Astrocyte of the cerebellum (primary cell): ENCODE measurements at regions not wholly inside any gene's neighbourhood (a gene's known extent, or its start where the extent isn't known, plus 50 kb on each side); places are given as distances from the start of the nearest gene placed in this dataset.

Source experiments
- DNase-seq: peaks from one replicate; pipeline ENCODE4 v3.0.0-alpha.2; 2011; ENCODE audit warnings: low read depth
- H3K4me3 ChIP-seq: 2 replicates; pipeline ENCODE4 v1.5.1; 2011; ENCODE audit warnings: mild to moderate bottlenecking, low read depth, low read length, moderate library complexity
- CTCF ChIP-seq: IDR thresholded peaks from 2 replicates; pipeline ENCODE4 v1.5.1; 2012; ENCODE audit warnings: low read length, low read depth, moderate library complexity, mild to moderate bottlenecking; ENCODE audit errors: missing control alignments
- in situ Hi-C: cut with HindIII; loops from 2 replicates; pipeline ENCODE4 v1.10.0; 2017; ENCODE audit warnings: low sequenced_read_pairs

GRCh38 chr4:136458326-136458725, 1074.0 kb downstream of the PCDH18 start:
- in situ Hi-C loops = no loop called here
- H3K4me3 ChIP-seq = no peak overlapping the region
- no peak for TF ChIP-seq CTCF
- no peak for DNase-seq

DNA sequence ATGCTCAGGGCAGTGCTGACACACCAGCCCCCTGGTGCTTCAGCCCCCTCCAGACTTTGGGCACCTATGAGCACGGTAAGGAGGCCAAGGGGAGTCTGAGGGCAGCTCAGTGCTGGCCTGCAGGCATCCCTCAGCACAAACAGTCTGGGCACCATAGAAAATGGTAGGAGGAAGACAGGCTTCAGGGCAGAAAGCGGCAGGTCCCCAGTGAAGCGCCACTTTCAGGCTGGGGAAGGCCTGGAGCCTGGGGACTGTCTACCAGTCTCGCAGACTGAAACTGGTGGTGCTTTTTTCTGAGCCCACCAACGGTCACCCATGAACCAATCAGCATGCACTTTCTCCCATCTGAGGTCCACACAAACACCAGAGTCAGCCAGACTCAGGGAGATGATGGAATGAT, 1074.7 kb downstream of the PCDH18 start:
- no peak overlapping the region for H3K4me3 ChIP-seq
- DNase-seq = no peak
- in situ Hi-C loops = no loop called here
- TF ChIP-seq CTCF = no peak

DNA sequence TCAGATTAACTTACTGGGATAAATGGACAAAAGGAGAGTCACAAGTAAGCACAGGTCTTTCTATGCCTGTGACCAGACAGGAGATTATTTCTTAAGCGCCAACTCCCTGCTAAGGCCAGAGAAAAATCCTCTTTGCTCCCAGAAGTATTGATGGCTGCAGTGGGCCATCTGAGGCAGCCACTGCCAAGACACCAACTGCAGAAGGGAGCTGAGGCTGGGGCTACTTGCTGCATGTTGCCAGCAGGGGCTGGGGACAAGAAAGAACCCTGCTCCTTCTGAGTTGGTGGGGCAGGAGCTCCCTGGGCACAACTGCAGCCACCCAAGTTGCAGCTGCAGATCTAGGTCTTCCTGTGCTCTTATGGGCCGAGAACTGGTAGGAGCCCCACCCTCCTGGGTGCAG, 1075.3 kb downstream of the PCDH18 start:
- in situ Hi-C loops = no loop called here
- TF ChIP-seq CTCF = no peak
- DNase-seq = no peak
- H3K4me3 ChIP-seq = no peak overlapping the region

- DNase-seq = no peak
- in situ Hi-C loops = no loop called here
- no peak for TF ChIP-seq CTCF
- H3K4me3 ChIP-seq = no peak overlapping the region
Measured at GRCh38 chr4:136443006-136443405, 1089.3 kb downstream of the PCDH18 start.

DNA sequence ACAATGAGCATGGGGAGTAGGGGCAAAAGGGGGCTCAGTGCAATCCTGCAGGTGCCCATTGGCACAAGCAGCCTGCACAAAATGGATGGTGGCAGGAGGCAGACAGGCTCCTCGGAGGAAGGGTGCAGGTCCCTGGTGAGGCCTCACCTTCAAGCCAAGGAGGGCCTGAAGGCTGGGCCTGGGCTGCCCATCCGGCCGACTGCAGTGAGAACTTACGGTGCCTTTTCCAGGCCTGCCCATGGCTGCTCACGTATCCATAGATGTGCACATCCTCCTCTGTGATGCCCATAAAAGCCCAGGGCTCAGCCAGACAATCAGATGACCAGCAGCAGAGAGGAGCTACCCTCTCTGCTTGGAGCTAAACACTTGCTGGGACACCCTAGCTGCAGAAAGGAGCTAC, 1089.8 kb downstream of the PCDH18 start:
- no peak for DNase-seq
- no peak overlapping the region for H3K4me3 ChIP-seq
- no peak for TF ChIP-seq CTCF
- in situ Hi-C loops = no loop called here

GRCh38 chr4:136441629-136442282, 1090.5 kb downstream of the PCDH18 start:
- no peak for TF ChIP-seq CTCF
- H3K4me3 ChIP-seq = no peak overlapping the region
- DNase-seq = no peak
- in situ Hi-C loops = no loop called here
